ENCODE measurements at regions not wholly inside any gene's neighbourhood (a gene's known extent, or its start where the extent isn't known, plus 50 kb on each side); places are given as distances from the start of the nearest gene placed in this dataset.
"Not testable (repeated sequence)": the region's sequence is repeated elsewhere in the genome, so short reads cannot be mapped to it uniquely, and the experiment has no call there.

DNA sequence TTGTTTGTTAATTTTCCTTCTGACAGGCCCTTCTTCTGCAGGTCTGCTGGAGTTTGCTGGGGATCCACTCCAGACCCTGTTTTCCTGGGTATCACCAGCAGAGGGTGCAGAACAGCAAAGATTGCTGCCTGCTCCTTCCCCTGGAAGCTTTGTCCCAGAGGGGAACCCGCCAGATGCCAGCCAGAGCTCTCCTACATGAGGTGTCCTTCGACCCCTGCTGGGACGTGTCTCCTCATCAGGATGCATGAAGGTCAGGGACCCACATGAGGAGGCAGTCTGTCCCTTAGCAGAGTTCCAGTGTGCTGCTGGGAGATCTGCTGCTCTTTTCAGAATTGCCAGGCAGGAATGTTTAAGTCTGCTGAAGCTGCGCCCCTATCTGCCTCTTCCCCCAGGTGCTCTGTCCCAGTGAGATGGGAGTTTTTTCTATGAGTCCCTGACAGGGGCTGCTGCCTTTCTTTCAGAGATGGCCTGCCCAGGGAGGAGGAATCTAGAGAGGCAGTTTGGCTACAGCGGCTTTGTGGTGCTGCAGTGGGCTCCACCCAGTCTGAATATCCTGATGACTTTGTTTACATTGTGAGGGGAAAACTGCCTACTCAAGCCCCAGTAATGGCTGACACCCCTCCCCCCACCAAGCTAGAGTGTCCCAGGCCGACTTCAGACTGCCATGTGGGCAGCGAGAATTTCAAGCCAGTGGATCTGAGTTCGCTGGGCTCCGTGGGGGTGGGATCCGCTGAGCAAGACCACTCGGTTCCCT lies 772.0 kb upstream of the FAM174A start:
- no peaks in the 10 kb centered on the region for H3K27me3 ChIP-seq
- no peaks in the 10 kb centered on the region for H3K36me3 ChIP-seq
- no peaks in the 10 kb centered on the region for H3K4me1 ChIP-seq
- H3K4me3 ChIP-seq: no peak overlapping the region
- H3K9me3 ChIP-seq: no peaks in the 10 kb centered on the region
- no peak for DNase-seq (ENCODE audit: low spot score in 2 of 2)
- TF ChIP-seq POLR2AphosphoS5 (IDR thresholded peaks at IDR 0.05): no peak
- TF ChIP-seq, protein P1, sequence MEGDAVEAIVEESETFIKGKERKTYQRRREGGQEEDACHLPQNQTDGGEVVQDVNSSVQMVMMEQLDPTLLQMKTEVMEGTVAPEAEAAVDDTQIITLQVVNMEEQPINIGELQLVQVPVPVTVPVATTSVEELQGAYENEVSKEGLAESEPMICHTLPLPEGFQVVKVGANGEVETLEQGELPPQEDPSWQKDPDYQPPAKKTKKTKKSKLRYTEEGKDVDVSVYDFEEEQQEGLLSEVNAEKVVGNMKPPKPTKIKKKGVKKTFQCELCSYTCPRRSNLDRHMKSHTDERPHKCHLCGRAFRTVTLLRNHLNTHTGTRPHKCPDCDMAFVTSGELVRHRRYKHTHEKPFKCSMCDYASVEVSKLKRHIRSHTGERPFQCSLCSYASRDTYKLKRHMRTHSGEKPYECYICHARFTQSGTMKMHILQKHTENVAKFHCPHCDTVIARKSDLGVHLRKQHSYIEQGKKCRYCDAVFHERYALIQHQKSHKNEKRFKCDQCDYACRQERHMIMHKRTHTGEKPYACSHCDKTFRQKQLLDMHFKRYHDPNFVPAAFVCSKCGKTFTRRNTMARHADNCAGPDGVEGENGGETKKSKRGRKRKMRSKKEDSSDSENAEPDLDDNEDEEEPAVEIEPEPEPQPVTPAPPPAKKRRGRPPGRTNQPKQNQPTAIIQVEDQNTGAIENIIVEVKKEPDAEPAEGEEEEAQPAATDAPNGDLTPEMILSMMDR (IDR thresholded peaks at IDR 0.05): no peak
- no peak for TF ChIP-seq POLR2A (IDR thresholded peaks at IDR 0.05)
- H3K27ac ChIP-seq: no peak overlapping the region
- intact Hi-C loops (cut with DNase I; ENCODE audit: low total_unique reads): no loop called here

DNA sequence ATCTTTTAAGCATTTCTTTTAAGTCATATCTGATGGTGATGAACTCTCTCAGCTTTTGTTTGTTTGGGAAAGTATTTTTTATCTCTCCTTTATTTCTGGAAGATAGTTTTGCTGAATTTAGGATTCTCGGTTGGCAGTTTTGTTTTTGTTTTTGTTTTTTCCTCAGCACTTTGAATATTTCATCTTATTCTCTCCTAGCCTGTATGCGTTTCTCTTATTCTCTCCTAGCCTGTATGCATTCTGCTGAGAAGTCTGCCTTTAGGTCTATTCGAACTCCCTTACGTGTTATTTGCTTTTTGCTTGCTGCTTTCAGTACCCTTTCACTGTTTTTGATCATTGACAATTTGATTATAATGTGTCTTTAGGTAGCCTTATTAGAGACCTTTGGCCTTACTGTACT lies 787.8 kb upstream of the FAM174A start:
- no peak for DNase-seq (ENCODE audit: low spot score in 2 of 2)
- no peaks in the 10 kb centered on the region for H3K4me1 ChIP-seq
- intact Hi-C loops (cut with DNase I; ENCODE audit: low total_unique reads): no loop called here

DNA sequence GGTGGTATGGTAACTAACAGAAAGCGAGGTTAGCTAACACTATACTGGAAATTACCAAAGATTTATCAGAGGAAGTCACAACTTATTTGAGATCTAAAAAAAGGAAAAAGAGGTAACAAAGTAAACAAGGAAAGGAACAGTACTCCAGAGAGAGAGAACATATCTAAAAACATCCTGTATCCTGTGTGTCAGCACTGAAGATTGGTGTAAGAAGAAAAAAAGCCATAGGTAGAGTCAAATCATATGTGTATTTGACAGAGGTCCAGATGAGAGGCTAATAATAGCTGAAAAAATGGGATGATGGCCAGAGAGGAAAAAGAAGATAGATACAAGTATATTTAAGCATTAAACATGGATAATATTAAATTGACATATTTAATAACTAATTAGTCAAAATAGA lies 802.0 kb upstream of the FAM174A start:
- H3K27ac ChIP-seq; intact Hi-C loops (cut with DNase I; ENCODE audit: low total_unique reads); H3K4me1 ChIP-seq; H3K9me3 ChIP-seq; H3K36me3 ChIP-seq; H3K4me3 ChIP-seq; DNase-seq (ENCODE audit: low spot score in 2 of 2); H3K27me3 ChIP-seq: not testable (repeated sequence)

More for the DNA sequence above, 787.8 kb upstream of the FAM174A start:
- no peaks in the 10 kb centered on the region for H3K27me3 ChIP-seq
- H3K27ac ChIP-seq: no peak overlapping the region
- H3K9me3 ChIP-seq: peaks cover 0 to 9% of the 10 kb centered on the region in 2 donors
- no peaks in the 10 kb centered on the region for H3K36me3 ChIP-seq
- H3K4me3 ChIP-seq: no peak overlapping the region
- TF ChIP-seq POLR2A (IDR thresholded peaks at IDR 0.05): no peak
- TF ChIP-seq POLR2AphosphoS5 (IDR thresholded peaks at IDR 0.05): no peak
- TF ChIP-seq, protein P1 (IDR thresholded peaks at IDR 0.05): no peak

DNA sequence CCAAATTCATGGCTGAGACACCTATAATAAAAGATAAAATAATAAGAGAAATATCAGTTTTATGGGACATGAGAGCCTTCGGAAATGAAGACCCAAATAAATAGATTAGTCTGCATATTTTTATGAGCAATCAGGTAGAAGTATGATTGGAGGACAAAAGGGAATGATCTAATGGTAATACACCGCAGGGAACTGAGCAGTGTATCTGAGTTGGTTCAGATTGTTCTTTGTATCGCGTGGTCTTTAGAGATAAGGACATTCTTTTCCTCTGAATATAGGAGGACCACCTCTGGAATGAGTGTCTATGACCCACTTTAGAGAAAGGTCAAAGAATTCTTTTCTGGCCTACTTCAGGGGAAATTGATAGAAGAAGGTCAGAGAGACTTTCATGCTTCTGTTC lies 801.8 kb upstream of the CHD1 start:
- DNase-seq (ENCODE audit: low spot score in 2 of 2); H3K4me3 ChIP-seq; H3K36me3 ChIP-seq; H3K27me3 ChIP-seq; intact Hi-C loops (cut with DNase I; ENCODE audit: low total_unique reads); H3K4me1 ChIP-seq; H3K27ac ChIP-seq; H3K9me3 ChIP-seq: not testable (repeated sequence)

DNA sequence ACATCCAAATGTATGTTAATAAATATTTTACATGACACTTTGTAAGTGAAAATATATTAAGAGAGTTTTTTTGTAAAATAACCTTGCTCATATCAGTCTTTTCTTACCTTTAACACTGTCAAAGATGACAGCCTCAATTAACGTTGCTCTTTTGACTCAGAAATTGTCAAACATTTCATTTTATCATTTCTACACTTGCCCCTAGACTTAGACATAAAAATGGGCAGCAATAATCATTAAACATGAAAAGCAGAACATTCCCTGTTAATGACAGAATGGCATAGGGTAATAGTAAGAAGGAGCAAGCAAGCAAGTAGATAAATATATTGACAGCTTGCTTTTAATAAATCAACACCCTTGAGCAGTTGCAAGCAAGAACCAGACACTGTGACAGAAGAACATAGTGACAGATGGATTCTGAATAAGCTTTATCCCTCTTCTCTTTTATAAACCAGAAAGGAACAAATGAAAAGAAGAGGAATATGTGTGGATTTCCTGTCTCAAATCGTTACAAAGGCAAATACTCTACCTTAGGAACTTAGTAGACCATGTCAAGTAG lies 796.0 kb upstream of the CHD1 start:
- H3K9me3 ChIP-seq: no peaks in the 10 kb centered on the region
- no peaks in the 10 kb centered on the region for H3K36me3 ChIP-seq
- no peak for TF ChIP-seq POLR2A (IDR thresholded peaks at IDR 0.05)
- intact Hi-C loops (cut with DNase I; ENCODE audit: low total_unique reads): no loop called here
- H3K4me3 ChIP-seq: no peak overlapping the region
- H3K27me3 ChIP-seq: no peaks in the 10 kb centered on the region
- no peak overlapping the region for H3K27ac ChIP-seq
- no peak for DNase-seq (ENCODE audit: low spot score in 2 of 2)
- H3K4me1 ChIP-seq: no peaks in the 10 kb centered on the region

DNA sequence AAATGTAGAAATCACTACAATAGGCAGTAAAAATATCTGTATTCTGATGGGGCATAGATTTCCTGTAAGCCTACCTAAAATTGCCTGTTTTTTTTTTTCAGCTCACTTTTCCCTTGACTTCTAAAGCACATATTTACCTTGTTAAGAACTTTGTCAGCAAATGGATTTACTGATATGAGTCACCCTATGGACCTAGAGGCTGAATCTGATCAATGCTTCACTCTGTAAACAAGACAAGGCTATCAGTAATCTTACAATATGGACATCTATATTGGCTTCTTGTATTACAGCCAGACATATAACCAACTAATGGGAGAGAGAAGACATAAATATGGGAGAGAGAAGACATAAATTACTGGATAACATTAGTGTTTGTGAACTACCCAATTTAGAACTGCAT lies 792.7 kb upstream of the CHD1 start:
- DNase-seq (ENCODE audit: low spot score in 2 of 2): no peak
- H3K9me3 ChIP-seq: no peaks in the 10 kb centered on the region
- no peaks in the 10 kb centered on the region for H3K36me3 ChIP-seq
- TF ChIP-seq POLR2AphosphoS5 (IDR thresholded peaks at IDR 0.05) (no peak), POLR2A (IDR thresholded peaks at IDR 0.05) (no peak)
- no peaks in the 10 kb centered on the region for H3K4me1 ChIP-seq
- no peak overlapping the region for H3K4me3 ChIP-seq
- intact Hi-C loops (cut with DNase I; ENCODE audit: low total_unique reads): no loop called here
- no peak overlapping the region for H3K27ac ChIP-seq
- H3K27me3 ChIP-seq: no peaks in the 10 kb centered on the region

DNA sequence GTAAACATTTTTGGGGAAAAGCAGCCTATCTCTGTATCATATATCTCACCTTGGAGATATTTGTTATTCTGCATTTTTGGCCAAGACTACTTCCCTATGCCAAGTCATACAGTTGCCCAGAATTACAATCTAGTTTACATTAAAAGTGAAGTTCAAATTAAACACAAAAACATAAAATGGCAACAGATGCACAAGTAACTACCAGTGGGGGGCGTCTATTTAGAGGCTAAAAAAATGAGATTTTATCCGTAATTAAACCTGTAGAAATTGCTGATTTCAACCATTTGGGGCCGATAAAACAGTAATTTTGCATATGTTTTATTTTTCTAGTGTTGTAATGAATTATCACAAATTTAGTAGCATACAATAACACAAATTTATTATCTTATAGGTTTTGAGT lies 787.1 kb upstream of the CHD1 start:
- H3K36me3 ChIP-seq: no peaks in the 10 kb centered on the region

More for the DNA sequence above, 787.1 kb upstream of the CHD1 start:
- Histone ChIP-seq H3K27ac (no peak overlapping the region), H3K4me1 (no peaks in the 10 kb centered on the region), H3K4me3 (no peak overlapping the region), H3K27me3 (no peaks in the 10 kb centered on the region), H3K9me3 (peaks cover 0 to 3% of the 10 kb centered on the region in 2 donors)
- DNase-seq (ENCODE audit: low spot score in 2 of 2): no peak
- TF ChIP-seq POLR2AphosphoS5 (IDR thresholded peaks at IDR 0.05): no peak
- no peak for TF ChIP-seq POLR2A (IDR thresholded peaks at IDR 0.05)
- TF ChIP-seq, protein P1 (IDR thresholded peaks at IDR 0.05): no peak
- intact Hi-C loops (cut with DNase I; ENCODE audit: low total_unique reads): no loop called here
